NB4 (cell line): ENCODE measurements at regions not wholly inside any gene's neighbourhood (a gene's known extent, or its start where the extent isn't known, plus 50 kb on each side); places are given as distances from the start of the nearest gene placed in this dataset.

Source experiments
- CTCF ChIP-seq: IDR thresholded peaks from one replicate; pipeline ENCODE4 v1.5.1; 2012; ENCODE audit warnings: low read depth, low read length
- POLR2A ChIP-seq: IDR thresholded peaks from 2 replicates; pipeline ENCODE4 v1.6.1; 2011; ENCODE audit warnings: mild to moderate bottlenecking; ENCODE audit not compliant: insufficient read length; ENCODE audit errors: extremely low read depth
- TF ChIP-seq, protein P1 (sequence below): IDR thresholded peaks from 2 replicates; pipeline ENCODE4 v1.6.1; 2011; ENCODE audit warnings: low read depth, low read length

GRCh38 chr1:114272593-114272992, 118.9 kb upstream of the SYT6 start:
- TF ChIP-seq, protein P1, sequence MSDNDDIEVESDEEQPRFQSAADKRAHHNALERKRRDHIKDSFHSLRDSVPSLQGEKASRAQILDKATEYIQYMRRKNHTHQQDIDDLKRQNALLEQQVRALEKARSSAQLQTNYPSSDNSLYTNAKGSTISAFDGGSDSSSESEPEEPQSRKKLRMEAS: no peak
- TF ChIP-seq CTCF: no peak
- no peak for TF ChIP-seq POLR2A
